Caco-2 (cell line): ENCODE measurements at regions not wholly inside any gene's neighbourhood (a gene's known extent, or its start where the extent isn't known, plus 50 kb on each side); places are given as distances from the start of the nearest gene placed in this dataset.
"Not testable (repeated sequence)": the region's sequence is repeated elsewhere in the genome, so short reads cannot be mapped to it uniquely, and the experiment has no call there.

ENCODE experiments used
- BruUV-seq: library from RNA; stranded (reverse); fragments of 400-500 nt; replicated peaks from 2 replicates; lab custom pipeline; 2021; lab: Mats Ljungman, UMichigan
- CTCF ChIA-PET: fragments of 300-600 bp; sonication (Branson Sonifier 250); formaldehyde crosslinking; loops from one replicate; lab custom pipeline; 2022; ENCODE audit warnings: antibody characterized with exemption; lab: Charles Lee
- POLR2A ChIA-PET: fragments of 300-600 bp; sonication (Branson Sonifier 250); formaldehyde crosslinking; loops from one replicate; lab custom pipeline; 2022; ENCODE audit warnings: antibody characterized with exemption; lab: Charles Lee
- DNase-seq, 2 experiments: peaks; one replicate each; pipeline versions ENCODE4 v3.0.0 to v3.0.0-alpha.2; 2020 to 2022
- H3K27me3 ChIP-seq: replicated peaks from 2 replicates; pipeline ENCODE4 v1.6.0; 2011; ENCODE audit warnings: low read length; ENCODE audit not compliant: control insufficient read depth, insufficient read depth
- H3K36me3 ChIP-seq: 2 replicates; pipeline ENCODE4 v1.5.1; 2011; ENCODE audit warnings: low read length; ENCODE audit not compliant: control insufficient read depth, insufficient read depth
- H3K4me1 ChIP-seq: fragments of 250-450 bp; sonication (Bioruptor Pico); 2 replicates; pipeline ENCODE4 v1.5.1; 2020; ENCODE audit warnings: mild to moderate bottlenecking
- H3K4me3 ChIP-seq: 2 replicates; pipeline ENCODE4 v1.5.1; 2011; ENCODE audit warnings: low read depth, mild to moderate bottlenecking, control low read depth, low read length
- H3K9me3 ChIP-seq: fragments of 250-450 bp; sonication (Bioruptor Pico); 2 replicates; pipeline ENCODE4 v1.5.1; 2020; ENCODE audit warnings: mild to moderate bottlenecking, moderate library complexity
- H3K27ac Mint-ChIP-seq: one replicate; pipeline ENCODE4 v1.8.0; 2022; ENCODE audit warnings: mixed read lengths; ENCODE audit not compliant: unreplicated experiment
- H3K27me3 Mint-ChIP-seq: one replicate; pipeline ENCODE4 v1.8.0; 2022; ENCODE audit warnings: mixed read lengths; ENCODE audit not compliant: insufficient read depth, unreplicated experiment
- H3K36me3 Mint-ChIP-seq: one replicate; pipeline ENCODE4 v1.8.0; 2022; ENCODE audit warnings: mild to moderate bottlenecking, mixed read lengths; ENCODE audit not compliant: insufficient read depth, unreplicated experiment
- H3K4me1 Mint-ChIP-seq: one replicate; pipeline ENCODE4 v1.8.0; 2022; ENCODE audit warnings: low read depth, mixed read lengths; ENCODE audit not compliant: unreplicated experiment
- H3K4me3 Mint-ChIP-seq: one replicate; pipeline ENCODE4 v1.8.0; 2022; ENCODE audit warnings: mild to moderate bottlenecking, moderate library complexity, mixed read lengths; ENCODE audit not compliant: unreplicated experiment
- H3K9me3 Mint-ChIP-seq: one replicate; pipeline ENCODE4 v1.8.0; 2022; ENCODE audit warnings: mixed read lengths; ENCODE audit not compliant: unreplicated experiment
- CTCF ChIP-seq, 2 experiments: fragments of 200-600 bp in 1 of 2; IDR thresholded peaks; 1 replicate in 1 of 2; 2 replicates in 1 of 2; pipeline versions ENCODE4 v1.5.1 to v1.8.0; 2011 to 2022; ENCODE audit warnings: antibody characterized with exemption in 1 of 2, control low read depth in 1 of 2, inconsistent platforms in 1 of 2, low read depth in 1 of 2, low read length in 1 of 2, mild to moderate bottlenecking in 1 of 2, moderate library complexity in 1 of 2; ENCODE audit not compliant: insufficient read depth in 1 of 2, severe bottlenecking in 1 of 2, unreplicated experiment in 1 of 2
- intact Hi-C: fragments of 100-400 bp; cut with micrococcal nuclease; formaldehyde crosslinking; loops from one replicate; pipeline ENCODE4 v1.10.0; 2022; ENCODE audit not compliant: unreplicated experiment

GRCh38 chr3:166425900-166426611, 588.8 kb upstream of the BCHE start:
- Histone ChIP-seq H3K4me3 (no peak overlapping the region), H3K4me1 (no peaks in the 10 kb centered on the region), H3K27me3 (no peaks in the 10 kb centered on the region), H3K36me3 (no peaks in the 10 kb centered on the region), H3K9me3 (no peaks in the 10 kb centered on the region)
- H3K36me3 Mint-ChIP-seq: no peaks in the 10 kb centered on the region
- no TSS peak for BruUV-seq
- ChIA-PET CTCF (no interaction called here), POLR2A (no interaction called here)
- peak in 1 of 2 experiments; percentile 36 for TF ChIP-seq CTCF (IDR thresholded peaks at IDR 0.05; ENCODE audit: insufficient read depth in 1 of 2, low read depth in 1 of 2, low read length in 1 of 2, severe bottlenecking in 1 of 2, unreplicated experiment in 1 of 2)
- H3K27me3 Mint-ChIP-seq: no peaks in the 10 kb centered on the region
- no peak overlapping the region for H3K4me3 Mint-ChIP-seq
- peaks cover 7% of the 10 kb centered on the region for H3K9me3 Mint-ChIP-seq
- H3K4me1 Mint-ChIP-seq: no peaks in the 10 kb centered on the region
- no peak overlapping the region for H3K27ac Mint-ChIP-seq
- intact Hi-C loops: loop anchor here (1.0 kb wide), 2 partner anchors 163 to 413 kb away; no protein-coding TSS in a partner anchor
- peak in 1 of 2 experiments; percentile 32 for DNase-seq

GRCh38 chr3:166425021-166425420, 587.8 kb upstream of the BCHE start:
- Mint-ChIP-seq H3K36me3 (no peaks in the 10 kb centered on the region), H3K4me1 (no peaks in the 10 kb centered on the region), H3K4me3 (no peak overlapping the region), H3K9me3 (peaks cover 12% of the 10 kb centered on the region), H3K27me3 (no peaks in the 10 kb centered on the region), H3K27ac (no peak overlapping the region)
- Histone ChIP-seq H3K4me3 (no peak overlapping the region), H3K4me1 (no peaks in the 10 kb centered on the region), H3K9me3 (no peaks in the 10 kb centered on the region), H3K27me3 (no peaks in the 10 kb centered on the region), H3K36me3 (no peaks in the 10 kb centered on the region)
- intact Hi-C loops: no loop called here
- no TSS peak for BruUV-seq
- ChIA-PET POLR2A (no interaction called here), CTCF (no interaction called here)
- no peak for DNase-seq
- TF ChIP-seq CTCF (IDR thresholded peaks at IDR 0.05; ENCODE audit: insufficient read depth in 1 of 2, low read depth in 1 of 2, low read length in 1 of 2, severe bottlenecking in 1 of 2, unreplicated experiment in 1 of 2): no peak

GRCh38 chr3:166423824-166424513, 586.7 kb upstream of the BCHE start:
- H3K4me3 Mint-ChIP-seq, BruUV-seq, H3K9me3 ChIP-seq: not testable (repeated sequence)

More at GRCh38 chr3:166423824-166424513, 586.7 kb upstream of the BCHE start:
- intact Hi-C loops, DNase-seq, H3K36me3 Mint-ChIP-seq, H3K27me3 ChIP-seq, H3K36me3 ChIP-seq, H3K4me1 Mint-ChIP-seq, H3K4me1 ChIP-seq, CTCF ChIA-PET, POLR2A ChIA-PET, H3K4me3 ChIP-seq, H3K27ac Mint-ChIP-seq, H3K27me3 Mint-ChIP-seq: not testable (repeated sequence)
- H3K9me3 Mint-ChIP-seq: peaks cover 12% of the 10 kb centered on the region
